DMS53 (cell line): ENCODE measurements at regions not wholly inside any gene's neighbourhood (a gene's known extent, or its start where the extent isn't known, plus 50 kb on each side); places are given as distances from the start of the nearest gene placed in this dataset.

Source experiments
- DNase-seq: peaks from one replicate; lab custom pipeline; 2025; lab: John Stamatoyannopoulos, UW

- no peak for DNase-seq
These were observed 183.1 kb downstream of the ZNF330 start for GRCh38 chr4:141403782-141404181.

- DNase-seq: no peak
These were observed 185.5 kb downstream of the ZNF330 start for GRCh38 chr4:141406237-141406636.

GRCh38 chr4:141409556-141409955, 188.9 kb downstream of the ZNF330 start:
- DNase-seq: no peak

- no peak for DNase-seq
These were observed 190.1 kb downstream of the ZNF330 start for GRCh38 chr4:141410839-141411238.

GRCh38 chr4:141411936-141412335, 191.2 kb downstream of the ZNF330 start:
- no peak for DNase-seq

GRCh38 chr4:141413366-141413765, 192.7 kb downstream of the ZNF330 start:
- DNase-seq: no peak

GRCh38 chr4:141415651-141416050, 195.0 kb downstream of the ZNF330 start:
- no peak for DNase-seq

- no peak for DNase-seq
These were observed 195.5 kb downstream of the ZNF330 start for GRCh38 chr4:141416219-141416618.

- DNase-seq: no peak
These were observed 196.1 kb downstream of the ZNF330 start for GRCh38 chr4:141416677-141417363.

- DNase-seq: no peak
These were observed 196.7 kb downstream of the ZNF330 start for GRCh38 chr4:141417387-141417786.

- DNase-seq: no peak
These were observed 204.4 kb downstream of the ZNF330 start for GRCh38 chr4:141425124-141425523.

- no peak for DNase-seq
These were observed 207.1 kb downstream of the ZNF330 start for GRCh38 chr4:141427726-141428296.

GRCh38 chr4:141429933-141430332, 206.4 kb upstream of the IL15 start:
- DNase-seq: no peak

GRCh38 chr4:141430686-141431085, 205.7 kb upstream of the IL15 start:
- DNase-seq: no peak

GRCh38 chr4:141432000-141432712, 204.2 kb upstream of the IL15 start:
- no peak for DNase-seq

GRCh38 chr4:141435446-141436225, 200.7 kb upstream of the IL15 start:
- DNase-seq: no peak

- no peak for DNase-seq
These were observed 197.2 kb upstream of the IL15 start for GRCh38 chr4:141439223-141439622.

GRCh38 chr4:141447761-141448160, 188.6 kb upstream of the IL15 start:
- no peak for DNase-seq

- no peak for DNase-seq
These were observed 187.9 kb upstream of the IL15 start for GRCh38 chr4:141448490-141448889.

GRCh38 chr4:141449927-141450326, 186.5 kb upstream of the IL15 start:
- DNase-seq: no peak

GRCh38 chr4:141455651-141456050, 180.7 kb upstream of the IL15 start:
- no peak for DNase-seq

GRCh38 chr4:141457653-141458052, 178.7 kb upstream of the IL15 start:
- DNase-seq: no peak

- peak; percentile 2 for DNase-seq
These were observed 177.9 kb upstream of the IL15 start for GRCh38 chr4:141458501-141458900.
